ENCODE measurements at regions not wholly inside any gene's neighbourhood (a gene's known extent, or its start where the extent isn't known, plus 50 kb on each side); places are given as distances from the start of the nearest gene placed in this dataset.
"Not testable (repeated sequence)": the region's sequence is repeated elsewhere in the genome, so short reads cannot be mapped to it uniquely, and the experiment has no call there.

DNA sequence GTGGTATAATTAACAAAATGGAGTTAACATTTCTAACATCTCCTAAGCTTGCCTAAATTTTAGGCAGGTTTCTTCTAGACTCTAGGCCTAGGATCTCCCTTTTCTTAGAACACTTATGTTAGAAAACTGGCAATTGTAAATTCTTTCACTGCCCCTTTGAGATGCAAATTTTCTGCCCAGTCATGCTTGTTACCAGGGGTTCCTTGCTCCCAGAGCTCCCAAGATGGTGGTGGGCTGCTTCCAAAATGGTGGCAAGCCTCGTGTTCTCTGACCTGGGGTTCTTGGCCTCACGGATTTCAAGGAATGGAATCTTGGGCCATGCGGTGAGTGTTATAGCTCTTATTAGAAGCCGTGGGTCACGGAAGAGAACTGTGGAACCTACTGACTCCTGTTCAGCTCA, 1361.4 kb downstream of the NCAM2 start:
- TF ChIP-seq, protein P1, sequence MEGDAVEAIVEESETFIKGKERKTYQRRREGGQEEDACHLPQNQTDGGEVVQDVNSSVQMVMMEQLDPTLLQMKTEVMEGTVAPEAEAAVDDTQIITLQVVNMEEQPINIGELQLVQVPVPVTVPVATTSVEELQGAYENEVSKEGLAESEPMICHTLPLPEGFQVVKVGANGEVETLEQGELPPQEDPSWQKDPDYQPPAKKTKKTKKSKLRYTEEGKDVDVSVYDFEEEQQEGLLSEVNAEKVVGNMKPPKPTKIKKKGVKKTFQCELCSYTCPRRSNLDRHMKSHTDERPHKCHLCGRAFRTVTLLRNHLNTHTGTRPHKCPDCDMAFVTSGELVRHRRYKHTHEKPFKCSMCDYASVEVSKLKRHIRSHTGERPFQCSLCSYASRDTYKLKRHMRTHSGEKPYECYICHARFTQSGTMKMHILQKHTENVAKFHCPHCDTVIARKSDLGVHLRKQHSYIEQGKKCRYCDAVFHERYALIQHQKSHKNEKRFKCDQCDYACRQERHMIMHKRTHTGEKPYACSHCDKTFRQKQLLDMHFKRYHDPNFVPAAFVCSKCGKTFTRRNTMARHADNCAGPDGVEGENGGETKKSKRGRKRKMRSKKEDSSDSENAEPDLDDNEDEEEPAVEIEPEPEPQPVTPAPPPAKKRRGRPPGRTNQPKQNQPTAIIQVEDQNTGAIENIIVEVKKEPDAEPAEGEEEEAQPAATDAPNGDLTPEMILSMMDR (IDR thresholded peaks at IDR 0.05), result not testable (repeated sequence)
- TF ChIP-seq POLR2A (IDR thresholded peaks at IDR 0.05), result not testable (repeated sequence)
